T-helper 17 cell (primary cell): ENCODE measurements at regions not wholly inside any gene's neighbourhood (a gene's known extent, or its start where the extent isn't known, plus 50 kb on each side); places are given as distances from the start of the nearest gene placed in this dataset.

ENCODE experiments used
- ATAC-seq: fragments of 150-1000 bp; cut with Tn5 transposase; 2 replicates; pipeline ENCODE4 v1.10.0; 2021; ENCODE audit warnings: mild to moderate bottlenecking, moderate library complexity
- DNase-seq, 3 donors: peaks; one replicate each; pipeline versions ENCODE4 v3.0.0 to v3.0.0-alpha.2; 2020 to 2021
- H3K9me3 ChIP-seq: one replicate; pipeline ENCODE4 v1.7.0; 2013; ENCODE audit warnings: low read length, mild to moderate bottlenecking; ENCODE audit not compliant: control insufficient read depth, poor library complexity, severe bottlenecking
- H3K27ac Mint-ChIP-seq: one replicate; pipeline ENCODE4 v1.8.0; 2022; ENCODE audit warnings: mild to moderate bottlenecking, moderate library complexity, mixed read lengths
- H3K27me3 Mint-ChIP-seq: one replicate; pipeline ENCODE4 v1.8.0; 2022; ENCODE audit warnings: mixed read lengths
- H3K36me3 Mint-ChIP-seq: one replicate; pipeline ENCODE4 v1.8.0; 2022; ENCODE audit warnings: low read depth, mixed read lengths
- H3K4me1 Mint-ChIP-seq: one replicate; pipeline ENCODE4 v1.8.0; 2022; ENCODE audit warnings: mild to moderate bottlenecking, mixed read lengths
- H3K4me3 Mint-ChIP-seq: one replicate; pipeline ENCODE4 v1.8.0; 2022; ENCODE audit warnings: mild to moderate bottlenecking, moderate library complexity, mixed read lengths

- Mint-ChIP-seq H3K4me1 (peaks cover 11% of the 10 kb centered on the region), H3K4me3 (no peak overlapping the region), H3K36me3 (no peaks in the 10 kb centered on the region), H3K27ac (no peak overlapping the region), H3K27me3 (peaks cover 47% of the 10 kb centered on the region)
- no peak for DNase-seq
- no peaks in the 10 kb centered on the region for H3K9me3 ChIP-seq
- ATAC-seq, result no peak
Measured at GRCh38 chr10:94281654-94282053, 81.1 kb downstream of the NOC3L start.

GRCh38 chr10:94282369-94282768 is 80.4 kb downstream of the NOC3L start:
- H3K36me3 Mint-ChIP-seq, result no peaks in the 10 kb centered on the region
- H3K27ac Mint-ChIP-seq, result no peak overlapping the region
- peaks cover 50% of the 10 kb centered on the region for H3K27me3 Mint-ChIP-seq
- no peak overlapping the region for H3K4me3 Mint-ChIP-seq
- peaks cover 11% of the 10 kb centered on the region for H3K4me1 Mint-ChIP-seq
- H3K9me3 ChIP-seq, result no peaks in the 10 kb centered on the region
- DNase-seq, result no peak
- ATAC-seq, result no peak
